ENCODE measurements at regions not wholly inside any gene's neighbourhood (a gene's known extent, or its start where the extent isn't known, plus 50 kb on each side); places are given as distances from the start of the nearest gene placed in this dataset.

GRCh38 chr12:9389796-9390195 is 181.6 kb upstream of the PZP start:
- Histone ChIP-seq H3K79me2 (replicated peaks; ENCODE audit: insufficient read depth, low read length) (no peaks in the 10 kb centered on the region), H3K27ac (ENCODE audit: low read length) (no peak overlapping the region), H3K27me3 (ENCODE audit: insufficient read depth, low read depth, low read length) (no peaks in the 10 kb centered on the region), H2AFZ (ENCODE audit: low read depth, low read length) (no peak overlapping the region), H3K4me2 (ENCODE audit: low read length) (no peak overlapping the region), H4K20me1 (ENCODE audit: insufficient read depth) (no peaks in the 10 kb centered on the region), H3K36me3 (ENCODE audit: insufficient read depth, low read length) (no peaks in the 10 kb centered on the region), H3K4me3 (ENCODE audit: low read length) (no peak overlapping the region), H3K9me2 (ENCODE audit: insufficient read depth, low read length) (no peaks in the 10 kb centered on the region), H3F3A (ENCODE audit: insufficient read depth, low read length, poor library complexity, severe bottlenecking) (no peaks in the 10 kb centered on the region), H3K9me3 (ENCODE audit: low read length) (no peaks in the 10 kb centered on the region), H3K9ac (ENCODE audit: low read length) (no peak overlapping the region)
- TF ChIP-seq REST (IDR thresholded peaks at IDR 0.05; ENCODE audit: borderline replicate concordance) = no peak
- TF ChIP-seq RAD21 (conservative IDR thresholded peaks at IDR 0.05) = no peak
- TF ChIP-seq EZH2 (IDR thresholded peaks at IDR 0.05; ENCODE audit: borderline replicate concordance, insufficient read depth, low read length, poor library complexity, severe bottlenecking) = no peak
- no peak for TF ChIP-seq TAF1 (IDR thresholded peaks at IDR 0.05; ENCODE audit: low read depth)
- TF ChIP-seq CTCF (IDR thresholded peaks at IDR 0.05; ENCODE audit: poor library complexity, severe bottlenecking) = no peak
- TF ChIP-seq POLR2AphosphoS5 (IDR thresholded peaks at IDR 0.05) = no peak
- no peak for TF ChIP-seq MXI1 (conservative IDR thresholded peaks at IDR 0.05; ENCODE audit: poor library complexity, severe bottlenecking)
- TF ChIP-seq EP300 (conservative IDR thresholded peaks at IDR 0.05; ENCODE audit: poor library complexity, severe bottlenecking) = no peak
- no peak for TF ChIP-seq SMC3 (conservative IDR thresholded peaks at IDR 0.05; ENCODE audit: poor library complexity)

DNA sequence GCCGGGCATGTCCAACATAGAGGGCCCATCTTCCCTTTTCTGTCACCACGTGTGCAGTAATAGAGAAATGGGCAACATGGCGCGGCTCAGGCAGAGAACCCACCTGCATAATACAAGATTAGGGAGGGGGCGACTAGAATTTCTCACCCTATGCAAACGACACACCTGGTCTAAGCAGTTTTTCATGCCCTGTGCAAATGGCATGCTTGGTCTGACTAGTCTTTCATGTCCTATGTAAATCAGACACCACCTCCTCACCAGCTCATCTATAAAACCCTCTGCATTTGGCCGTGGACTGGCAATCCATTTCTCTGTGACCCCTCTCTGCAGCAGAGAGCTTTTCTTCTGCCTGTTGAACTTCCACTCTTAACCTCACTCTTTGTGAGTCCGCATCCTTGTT is 180.2 kb upstream of the PZP start:
- no peak overlapping the region for H3K4me2 ChIP-seq (ENCODE audit: low read length)
- no peaks in the 10 kb centered on the region for H3K9me2 ChIP-seq (ENCODE audit: insufficient read depth, low read length)
- no peak overlapping the region for H2AFZ ChIP-seq (ENCODE audit: low read depth, low read length)
- no peaks in the 10 kb centered on the region for H3K79me2 ChIP-seq (replicated peaks; ENCODE audit: insufficient read depth, low read length)
- no peaks in the 10 kb centered on the region for H4K20me1 ChIP-seq (ENCODE audit: insufficient read depth)
- H3K4me3 ChIP-seq (ENCODE audit: low read length) = no peak overlapping the region
- H3K9ac ChIP-seq (ENCODE audit: low read length) = no peak overlapping the region
- TF ChIP-seq POLR2AphosphoS5 (IDR thresholded peaks at IDR 0.05) = no peak
- H3F3A ChIP-seq (ENCODE audit: insufficient read depth, low read length, poor library complexity, severe bottlenecking) = no peaks in the 10 kb centered on the region
- H3K9me3 ChIP-seq (ENCODE audit: low read length) = no peaks in the 10 kb centered on the region
- H3K27me3 ChIP-seq (ENCODE audit: insufficient read depth, low read depth, low read length) = no peaks in the 10 kb centered on the region
- no peaks in the 10 kb centered on the region for H3K36me3 ChIP-seq (ENCODE audit: insufficient read depth, low read length)
- no peak overlapping the region for H3K27ac ChIP-seq (ENCODE audit: low read length)

GRCh38 chr12:9387450-9387849 is 179.3 kb upstream of the PZP start:
- TF ChIP-seq REST (IDR thresholded peaks at IDR 0.05; ENCODE audit: borderline replicate concordance) = no peak
- no peak for TF ChIP-seq CTCF (IDR thresholded peaks at IDR 0.05; ENCODE audit: poor library complexity, severe bottlenecking)
- Histone ChIP-seq H2AFZ (ENCODE audit: low read depth, low read length) (no peak overlapping the region), H3K4me3 (ENCODE audit: low read length) (no peak overlapping the region), H4K20me1 (ENCODE audit: insufficient read depth) (no peaks in the 10 kb centered on the region), H3K27me3 (ENCODE audit: insufficient read depth, low read depth, low read length) (no peaks in the 10 kb centered on the region), H3K9ac (ENCODE audit: low read length) (no peak overlapping the region), H3K79me2 (replicated peaks; ENCODE audit: insufficient read depth, low read length) (no peaks in the 10 kb centered on the region), H3K27ac (ENCODE audit: low read length) (no peak overlapping the region), H3F3A (ENCODE audit: insufficient read depth, low read length, poor library complexity, severe bottlenecking) (no peaks in the 10 kb centered on the region), H3K4me2 (ENCODE audit: low read length) (no peak overlapping the region), H3K9me3 (ENCODE audit: low read length) (no peaks in the 10 kb centered on the region), H3K9me2 (ENCODE audit: insufficient read depth, low read length) (no peaks in the 10 kb centered on the region), H3K36me3 (ENCODE audit: insufficient read depth, low read length) (no peaks in the 10 kb centered on the region)
